HepG2 (cell line): ENCODE measurements at regions not wholly inside any gene's neighbourhood (a gene's known extent, or its start where the extent isn't known, plus 50 kb on each side); places are given as distances from the start of the nearest gene placed in this dataset.

ENCODE experiments used
- EHMT2 ChIP-seq: fragments of 200-600 bp; sonication (generic); IDR thresholded peaks from 2 replicates; pipeline ENCODE4 v1.7.0; 2017; ENCODE audit warnings: antibody characterized with exemption, low read depth, low read length, borderline replicate concordance
- KDM5B ChIP-seq: sonication (generic); formaldehyde crosslinking; IDR thresholded peaks from 2 replicates; pipeline ENCODE4 v1.4.0; 2020; ENCODE audit warnings: missing genetic modification reagents, mild to moderate bottlenecking, borderline replicate concordance
- POLR2A ChIP-seq, 2 experiments: IDR thresholded peaks; 2 replicates each; pipeline ENCODE4 v1.6.1; 2011; ENCODE audit warnings: low read depth in 2 of 2, low read length in 2 of 2, mild to moderate bottlenecking in 1 of 2, moderate library complexity in 1 of 2; ENCODE audit not compliant: insufficient read depth in 1 of 2
- SIN3A ChIP-seq: IDR thresholded peaks from 2 replicates; pipeline ENCODE4 v1.6.1; 2011; ENCODE audit warnings: low read depth, mild to moderate bottlenecking, control low read depth, low read length, borderline replicate concordance
- TF ChIP-seq, protein P1 (sequence below): sonication (generic); formaldehyde crosslinking; IDR thresholded peaks from 2 replicates; pipeline ENCODE4 v1.5.0; 2020; ENCODE audit warnings: mild to moderate bottlenecking, missing genetic modification reagents, moderate library complexity
- TF ChIP-seq, protein P2 (sequence below): sonication (generic); formaldehyde crosslinking; IDR thresholded peaks from 2 replicates; pipeline ENCODE4 v1.8.0; 2022; ENCODE audit warnings: missing genetic modification reagents, mild to moderate bottlenecking, borderline replicate concordance

GRCh38 chr5:118353970-118354369 lies 634.4 kb downstream of the DTWD2 start:
- TF ChIP-seq, protein P1, sequence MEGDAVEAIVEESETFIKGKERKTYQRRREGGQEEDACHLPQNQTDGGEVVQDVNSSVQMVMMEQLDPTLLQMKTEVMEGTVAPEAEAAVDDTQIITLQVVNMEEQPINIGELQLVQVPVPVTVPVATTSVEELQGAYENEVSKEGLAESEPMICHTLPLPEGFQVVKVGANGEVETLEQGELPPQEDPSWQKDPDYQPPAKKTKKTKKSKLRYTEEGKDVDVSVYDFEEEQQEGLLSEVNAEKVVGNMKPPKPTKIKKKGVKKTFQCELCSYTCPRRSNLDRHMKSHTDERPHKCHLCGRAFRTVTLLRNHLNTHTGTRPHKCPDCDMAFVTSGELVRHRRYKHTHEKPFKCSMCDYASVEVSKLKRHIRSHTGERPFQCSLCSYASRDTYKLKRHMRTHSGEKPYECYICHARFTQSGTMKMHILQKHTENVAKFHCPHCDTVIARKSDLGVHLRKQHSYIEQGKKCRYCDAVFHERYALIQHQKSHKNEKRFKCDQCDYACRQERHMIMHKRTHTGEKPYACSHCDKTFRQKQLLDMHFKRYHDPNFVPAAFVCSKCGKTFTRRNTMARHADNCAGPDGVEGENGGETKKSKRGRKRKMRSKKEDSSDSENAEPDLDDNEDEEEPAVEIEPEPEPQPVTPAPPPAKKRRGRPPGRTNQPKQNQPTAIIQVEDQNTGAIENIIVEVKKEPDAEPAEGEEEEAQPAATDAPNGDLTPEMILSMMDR = no peak
- TF ChIP-seq KDM5B (no peak), EHMT2 (no peak), SIN3A (no peak), POLR2A (IDR thresholded peaks at IDR 0.05; ENCODE audit: insufficient read depth in 1 of 2, low read depth in 2 of 2, low read length in 2 of 2) (no peak)
- TF ChIP-seq, protein P2, sequence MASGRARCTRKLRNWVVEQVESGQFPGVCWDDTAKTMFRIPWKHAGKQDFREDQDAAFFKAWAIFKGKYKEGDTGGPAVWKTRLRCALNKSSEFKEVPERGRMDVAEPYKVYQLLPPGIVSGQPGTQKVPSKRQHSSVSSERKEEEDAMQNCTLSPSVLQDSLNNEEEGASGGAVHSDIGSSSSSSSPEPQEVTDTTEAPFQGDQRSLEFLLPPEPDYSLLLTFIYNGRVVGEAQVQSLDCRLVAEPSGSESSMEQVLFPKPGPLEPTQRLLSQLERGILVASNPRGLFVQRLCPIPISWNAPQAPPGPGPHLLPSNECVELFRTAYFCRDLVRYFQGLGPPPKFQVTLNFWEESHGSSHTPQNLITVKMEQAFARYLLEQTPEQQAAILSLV (CRISPR knock-in tag) = no peak
